SH-SY5Y (cell line): ENCODE measurements at regions not wholly inside any gene's neighbourhood (a gene's known extent, or its start where the extent isn't known, plus 50 kb on each side); places are given as distances from the start of the nearest gene placed in this dataset.

Experiments used
- GATA2 ChIP-seq: IDR thresholded peaks from 2 replicates; pipeline ENCODE4 v1.6.1; 2011; ENCODE audit warnings: mild to moderate bottlenecking, low read depth, low read length
- GATA3 ChIP-seq: IDR thresholded peaks from 2 replicates; pipeline ENCODE4 v1.6.1; 2011; ENCODE audit warnings: low read depth, mild to moderate bottlenecking, low read length, moderate library complexity

- TF ChIP-seq GATA2: no peak
- TF ChIP-seq GATA3: no peak
Observed at GRCh38 chr7:69482676-69483075, 115.6 kb upstream of the AUTS2 start.
